Coronary artery (tissue), 2 donors: ENCODE measurements at regions not wholly inside any gene's neighbourhood (a gene's known extent, or its start where the extent isn't known, plus 50 kb on each side); places are given as distances from the start of the nearest gene placed in this dataset.

ENCODE experiments used
- DNase-seq: peaks from one replicate; pipeline ENCODE4 v3.0.0-alpha.2; 2017; ENCODE audit warnings: low spot score
- H3K27ac ChIP-seq, 2 donors: fragments of 200-600 bp; sonication (generic); one replicate each; pipeline ENCODE4 v1.5.1; 2016 to 2019
- H3K4me3 ChIP-seq: fragments of 200-600 bp; sonication (generic); 2 replicates; pipeline ENCODE4 v1.5.1; 2016; ENCODE audit warnings: mild to moderate bottlenecking, moderate library complexity
- TF ChIP-seq, protein P1 (sequence below): fragments of 200-600 bp; sonication (generic); IDR thresholded peaks from one replicate; pipeline ENCODE4 v1.5.1; 2019; ENCODE audit warnings: antibody characterized with exemption

DNA sequence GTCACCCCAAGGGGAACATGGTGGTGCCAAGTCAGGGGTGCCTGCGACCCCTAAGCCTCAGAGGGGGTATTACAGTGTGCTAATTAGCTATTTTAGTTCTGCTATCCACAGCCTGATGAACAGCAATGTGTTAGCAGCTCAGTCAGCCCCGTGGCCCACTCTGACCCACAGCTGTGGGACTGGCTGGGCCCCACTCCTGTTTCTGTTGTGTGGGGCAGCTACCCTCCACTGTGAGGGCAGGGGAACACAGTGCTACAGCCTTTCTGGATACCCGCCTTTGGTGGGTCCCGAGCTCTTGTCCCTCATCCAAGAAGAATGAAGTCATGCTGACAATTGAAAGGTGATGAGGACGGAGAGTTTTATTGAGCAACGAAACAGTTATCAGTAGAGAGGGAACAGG lies 152.5 kb upstream of the GGTLC1 start:
- DNase-seq: no peak
- Histone ChIP-seq H3K27ac (no peak overlapping the region), H3K4me3 (no peak overlapping the region)
- TF ChIP-seq, protein P1, sequence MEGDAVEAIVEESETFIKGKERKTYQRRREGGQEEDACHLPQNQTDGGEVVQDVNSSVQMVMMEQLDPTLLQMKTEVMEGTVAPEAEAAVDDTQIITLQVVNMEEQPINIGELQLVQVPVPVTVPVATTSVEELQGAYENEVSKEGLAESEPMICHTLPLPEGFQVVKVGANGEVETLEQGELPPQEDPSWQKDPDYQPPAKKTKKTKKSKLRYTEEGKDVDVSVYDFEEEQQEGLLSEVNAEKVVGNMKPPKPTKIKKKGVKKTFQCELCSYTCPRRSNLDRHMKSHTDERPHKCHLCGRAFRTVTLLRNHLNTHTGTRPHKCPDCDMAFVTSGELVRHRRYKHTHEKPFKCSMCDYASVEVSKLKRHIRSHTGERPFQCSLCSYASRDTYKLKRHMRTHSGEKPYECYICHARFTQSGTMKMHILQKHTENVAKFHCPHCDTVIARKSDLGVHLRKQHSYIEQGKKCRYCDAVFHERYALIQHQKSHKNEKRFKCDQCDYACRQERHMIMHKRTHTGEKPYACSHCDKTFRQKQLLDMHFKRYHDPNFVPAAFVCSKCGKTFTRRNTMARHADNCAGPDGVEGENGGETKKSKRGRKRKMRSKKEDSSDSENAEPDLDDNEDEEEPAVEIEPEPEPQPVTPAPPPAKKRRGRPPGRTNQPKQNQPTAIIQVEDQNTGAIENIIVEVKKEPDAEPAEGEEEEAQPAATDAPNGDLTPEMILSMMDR: no peak

DNA sequence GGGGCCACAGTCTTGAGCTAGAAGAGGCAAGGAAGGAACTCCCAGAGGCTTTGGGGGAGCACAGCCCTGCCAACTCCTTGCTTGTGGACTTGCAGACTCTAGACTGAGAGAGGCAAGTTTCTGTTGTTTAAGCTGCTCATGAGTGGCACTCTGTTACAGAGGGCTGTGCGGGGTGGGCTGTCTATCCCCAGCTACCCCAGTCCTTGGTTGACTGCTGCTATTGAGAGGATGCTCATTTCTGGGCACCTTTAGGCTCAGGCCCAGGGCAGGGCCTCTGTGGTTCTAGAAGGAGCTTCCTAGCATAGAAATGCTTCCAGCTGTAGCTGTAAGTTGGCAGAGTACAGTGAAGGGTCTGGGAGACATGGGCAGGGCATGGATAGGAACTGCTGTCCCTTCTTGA lies 151.3 kb upstream of the GGTLC1 start:
- Histone ChIP-seq H3K27ac (no peak overlapping the region), H3K4me3 (no peak overlapping the region)
- TF ChIP-seq, protein P1: no peak
- DNase-seq: no peak

DNA sequence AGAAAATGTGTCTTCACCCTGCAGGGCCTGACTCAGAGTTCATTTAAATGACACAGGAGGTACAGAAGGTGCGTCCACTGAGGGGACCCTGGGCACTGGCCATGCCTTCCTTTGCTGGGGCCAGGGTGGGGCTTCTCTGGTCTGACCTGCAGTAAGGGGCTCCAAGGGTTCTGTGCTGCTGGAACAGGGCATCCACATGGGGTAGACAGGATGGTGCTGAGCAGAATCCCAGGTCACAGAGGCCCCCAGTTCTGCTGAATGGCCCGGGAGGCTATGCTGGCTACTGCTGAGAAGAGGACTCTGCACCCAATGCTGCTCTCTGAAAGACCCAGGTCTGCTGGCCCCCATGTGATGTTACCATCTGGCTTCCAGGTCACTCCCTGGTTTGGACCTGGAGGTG lies 150.4 kb upstream of the GGTLC1 start:
- TF ChIP-seq, protein P1: no peak
- no peak overlapping the region for H3K27ac ChIP-seq
- H3K4me3 ChIP-seq: no peak overlapping the region
- DNase-seq: no peak

DNA sequence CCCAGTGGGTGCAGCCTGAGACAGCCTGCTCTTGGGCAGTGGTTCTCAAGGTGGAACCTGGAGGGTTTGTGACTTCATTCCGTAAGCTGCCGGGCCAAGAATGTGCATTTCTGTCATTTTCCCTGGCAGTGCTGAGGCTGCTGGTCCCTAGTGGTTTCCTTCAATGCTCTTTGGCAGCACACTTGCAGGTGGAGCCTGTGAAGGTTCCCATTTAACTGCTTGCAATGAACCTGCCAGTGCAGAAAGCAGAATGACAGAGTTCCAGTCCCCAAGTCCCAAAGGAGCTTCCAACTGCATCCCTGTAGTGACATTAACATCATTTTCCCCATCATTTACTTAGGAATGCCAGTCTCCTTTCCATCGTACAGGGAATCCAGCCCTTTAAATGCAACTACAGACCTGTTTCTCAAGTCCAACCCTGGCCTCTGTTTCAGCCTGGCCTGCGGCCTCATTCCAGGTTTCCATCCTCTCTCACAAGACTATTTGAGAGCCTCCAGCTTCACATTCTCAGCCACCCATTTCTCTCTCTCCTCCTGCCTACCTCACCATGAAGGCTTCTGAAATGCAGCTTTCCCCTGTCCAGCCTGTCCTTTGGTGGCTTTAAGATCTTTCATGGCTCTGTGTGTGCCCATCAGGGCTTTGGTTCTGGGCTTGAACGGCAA lies 149.7 kb upstream of the GGTLC1 start:
- TF ChIP-seq, protein P1: no peak
- no peak overlapping the region for H3K27ac ChIP-seq
- H3K4me3 ChIP-seq: no peak overlapping the region
- DNase-seq: no peak

DNA sequence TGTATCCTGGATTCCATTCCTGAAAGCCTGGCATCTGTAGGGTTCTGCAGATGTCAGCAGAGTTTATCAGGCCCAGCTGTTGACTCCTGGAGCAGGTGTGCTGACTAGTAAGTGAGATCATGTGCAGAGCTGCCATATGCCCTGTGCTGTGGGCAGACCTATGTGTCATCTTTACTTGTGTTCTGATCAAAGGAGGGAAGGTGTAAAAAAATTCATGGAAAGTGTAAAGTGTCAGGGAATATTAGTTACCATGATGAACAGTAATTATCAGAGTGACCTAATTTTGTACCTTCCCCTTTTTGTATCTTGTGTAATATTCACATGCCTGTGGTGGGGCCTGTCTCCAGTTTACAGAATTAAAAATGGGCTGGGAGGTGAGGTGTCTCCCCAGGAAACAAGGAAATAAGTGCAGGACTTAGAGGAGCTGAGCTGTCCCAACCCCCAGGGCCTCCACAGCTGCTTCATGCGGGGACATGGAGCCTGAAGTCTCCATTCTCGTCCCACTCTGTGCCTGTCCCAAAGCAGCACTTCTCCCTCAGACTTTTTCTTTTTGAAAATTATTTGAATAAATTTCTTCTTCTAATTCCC lies 148.2 kb upstream of the GGTLC1 start:
- TF ChIP-seq, protein P1: no peak
- no peak overlapping the region for H3K27ac ChIP-seq
- no peak overlapping the region for H3K4me3 ChIP-seq
- no peak for DNase-seq

DNA sequence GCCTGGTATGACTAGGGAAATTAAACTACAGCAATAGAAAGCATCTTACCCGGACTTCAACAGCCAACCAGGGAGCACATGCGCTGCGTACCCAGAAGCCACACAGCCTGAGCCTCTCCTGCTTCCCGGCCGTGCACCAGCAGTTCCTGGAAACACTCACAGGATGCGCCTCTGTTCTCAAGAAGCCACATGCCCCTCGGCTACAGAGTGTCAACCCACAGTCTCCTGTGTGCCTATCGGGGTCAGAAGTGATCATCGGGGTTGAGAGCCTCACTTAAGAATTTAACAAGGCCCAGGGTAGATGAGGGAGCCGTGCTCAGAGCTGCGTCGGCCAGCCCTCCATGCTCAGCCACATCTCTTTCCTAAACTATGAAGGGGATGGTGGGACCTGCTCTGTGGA lies 147.2 kb upstream of the GGTLC1 start:
- DNase-seq: no peak
- no peak overlapping the region for H3K4me3 ChIP-seq
- TF ChIP-seq, protein P1: no peak
- no peak overlapping the region for H3K27ac ChIP-seq

DNA sequence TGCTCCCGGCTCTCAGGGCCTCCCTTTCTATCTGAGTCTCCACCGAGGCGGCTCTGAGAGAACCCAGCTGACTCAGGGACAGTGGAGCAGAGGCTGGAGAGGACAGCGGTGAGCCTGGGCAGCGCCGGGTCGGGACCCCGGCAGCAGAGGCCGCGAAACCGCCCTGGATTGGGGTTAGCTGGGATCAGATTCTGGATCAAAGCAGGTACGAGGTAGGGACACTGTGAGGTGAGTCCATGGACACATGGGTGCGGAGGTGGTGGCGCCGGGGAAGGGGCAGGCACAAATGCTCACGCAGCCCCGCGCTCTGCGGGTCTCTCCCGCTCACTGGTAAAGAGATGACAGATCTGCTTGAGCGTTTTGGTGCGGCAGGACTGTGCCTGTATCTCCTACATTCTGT lies 146.4 kb upstream of the GGTLC1 start:
- TF ChIP-seq, protein P1: no peak
- H3K4me3 ChIP-seq: no peak overlapping the region

More for the DNA sequence above, 146.4 kb upstream of the GGTLC1 start:
- no peak for DNase-seq
- H3K27ac ChIP-seq: no peak overlapping the region
